ENCODE measurements at regions not wholly inside any gene's neighbourhood (a gene's known extent, or its start where the extent isn't known, plus 50 kb on each side); places are given as distances from the start of the nearest gene placed in this dataset.

DNA sequence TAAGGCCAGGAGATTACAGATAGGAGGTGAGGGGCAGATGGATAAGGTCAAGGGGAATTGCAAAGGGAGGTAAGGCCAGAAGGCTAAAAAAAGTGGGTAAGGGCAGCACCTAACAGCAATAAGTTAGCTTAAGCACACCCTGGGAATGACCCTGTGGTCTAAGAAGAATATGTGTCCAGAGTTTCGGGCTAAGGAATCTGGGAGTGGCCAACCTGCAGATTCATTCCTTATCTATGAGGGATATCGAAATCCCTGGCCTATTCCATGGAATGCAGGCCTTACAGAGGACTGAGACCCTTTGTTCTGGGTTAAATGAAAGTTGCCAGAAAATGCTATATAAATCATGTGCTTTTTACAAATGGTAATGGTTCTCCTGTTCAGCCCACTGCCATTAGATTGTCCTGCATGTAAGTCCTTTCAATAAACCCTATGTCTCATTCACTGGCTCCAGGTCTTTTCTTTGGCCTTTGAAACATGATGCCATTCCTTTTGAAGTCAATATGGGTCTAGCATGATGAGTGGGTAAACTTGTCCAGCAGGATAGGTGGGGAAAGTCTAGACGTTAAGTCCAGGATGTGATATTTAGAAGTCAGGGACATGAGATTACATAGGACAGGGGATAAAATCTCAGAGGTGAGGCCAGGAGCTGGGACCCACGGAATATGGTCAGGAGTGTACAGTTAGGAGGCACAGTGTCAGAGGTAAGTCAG, 226.2 kb downstream of the TACR3 start:
- no peak for TF ChIP-seq SMC3 (IDR thresholded peaks at IDR 0.05)
- no peak for TF ChIP-seq JUNB (IDR thresholded peaks at IDR 0.05)
- no peak for TF ChIP-seq EP300 (IDR thresholded peaks at IDR 0.05)
- TF ChIP-seq, protein P1, sequence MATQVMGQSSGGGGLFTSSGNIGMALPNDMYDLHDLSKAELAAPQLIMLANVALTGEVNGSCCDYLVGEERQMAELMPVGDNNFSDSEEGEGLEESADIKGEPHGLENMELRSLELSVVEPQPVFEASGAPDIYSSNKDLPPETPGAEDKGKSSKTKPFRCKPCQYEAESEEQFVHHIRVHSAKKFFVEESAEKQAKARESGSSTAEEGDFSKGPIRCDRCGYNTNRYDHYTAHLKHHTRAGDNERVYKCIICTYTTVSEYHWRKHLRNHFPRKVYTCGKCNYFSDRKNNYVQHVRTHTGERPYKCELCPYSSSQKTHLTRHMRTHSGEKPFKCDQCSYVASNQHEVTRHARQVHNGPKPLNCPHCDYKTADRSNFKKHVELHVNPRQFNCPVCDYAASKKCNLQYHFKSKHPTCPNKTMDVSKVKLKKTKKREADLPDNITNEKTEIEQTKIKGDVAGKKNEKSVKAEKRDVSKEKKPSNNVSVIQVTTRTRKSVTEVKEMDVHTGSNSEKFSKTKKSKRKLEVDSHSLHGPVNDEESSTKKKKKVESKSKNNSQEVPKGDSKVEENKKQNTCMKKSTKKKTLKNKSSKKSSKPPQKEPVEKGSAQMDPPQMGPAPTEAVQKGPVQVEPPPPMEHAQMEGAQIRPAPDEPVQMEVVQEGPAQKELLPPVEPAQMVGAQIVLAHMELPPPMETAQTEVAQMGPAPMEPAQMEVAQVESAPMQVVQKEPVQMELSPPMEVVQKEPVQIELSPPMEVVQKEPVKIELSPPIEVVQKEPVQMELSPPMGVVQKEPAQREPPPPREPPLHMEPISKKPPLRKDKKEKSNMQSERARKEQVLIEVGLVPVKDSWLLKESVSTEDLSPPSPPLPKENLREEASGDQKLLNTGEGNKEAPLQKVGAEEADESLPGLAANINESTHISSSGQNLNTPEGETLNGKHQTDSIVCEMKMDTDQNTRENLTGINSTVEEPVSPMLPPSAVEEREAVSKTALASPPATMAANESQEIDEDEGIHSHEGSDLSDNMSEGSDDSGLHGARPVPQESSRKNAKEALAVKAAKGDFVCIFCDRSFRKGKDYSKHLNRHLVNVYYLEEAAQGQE (IDR thresholded peaks at IDR 0.05), result no peak
- no peak for TF ChIP-seq MAFK (IDR thresholded peaks at IDR 0.05; ENCODE audit: partially characterized antibody)
- TF ChIP-seq CEBPB (IDR thresholded peaks at IDR 0.05), result no peak
